Neural cell (in vitro differentiated cells): ENCODE measurements at regions not wholly inside any gene's neighbourhood (a gene's known extent, or its start where the extent isn't known, plus 50 kb on each side); places are given as distances from the start of the nearest gene placed in this dataset.

Source experiments
- H2AFZ ChIP-seq: fragments of 200-600, 300-800 bp; sonication (generic), shearing (Covaris generic); 2 replicates; pipeline ENCODE4 v1.6.0; 2014; ENCODE audit warnings: low read depth, mild to moderate bottlenecking, antibody characterized with exemption, low read length, moderate library complexity
- H3F3A ChIP-seq: fragments of 200-600 bp; shearing (Covaris generic); 2 replicates; pipeline ENCODE4 v1.6.1; 2016; ENCODE audit warnings: mild to moderate bottlenecking, moderate library complexity, mixed read lengths, antibody characterized with exemption, low read length; ENCODE audit not compliant: insufficient read depth, poor library complexity, severe bottlenecking
- H3K27ac ChIP-seq: fragments of 200-600, 300-800 bp; sonication (generic), shearing (Covaris generic); 2 replicates; pipeline ENCODE4 v1.5.1; 2014; ENCODE audit warnings: mild to moderate bottlenecking, low read length, moderate library complexity
- H3K27me3 ChIP-seq: fragments of 300-800, 200-600 bp; sonication (generic), shearing (Covaris generic); 2 replicates; pipeline ENCODE4 v1.6.0; 2014; ENCODE audit warnings: mild to moderate bottlenecking, low read depth, low read length, moderate library complexity; ENCODE audit not compliant: insufficient read depth
- H3K36me3 ChIP-seq: fragments of 300-800, 200-600 bp; sonication (generic), shearing (Covaris generic); 2 replicates; pipeline ENCODE4 v1.5.1; 2014; ENCODE audit warnings: mild to moderate bottlenecking, antibody characterized with exemption, low read length, moderate library complexity; ENCODE audit not compliant: insufficient read depth
- H3K4me2 ChIP-seq: fragments of 300-800, 200-600 bp; sonication (generic), shearing (Covaris generic); 2 replicates; pipeline ENCODE4 v1.6.0; 2014; ENCODE audit warnings: mild to moderate bottlenecking, low read length
- H3K4me3 ChIP-seq: fragments of 300-800, 200-600 bp; sonication (generic), shearing (Covaris generic); 2 replicates; pipeline ENCODE4 v1.5.1; 2014; ENCODE audit warnings: mild to moderate bottlenecking, low read length, moderate library complexity
- H3K79me2 ChIP-seq: fragments of 200-600 bp; shearing (Covaris generic); replicated peaks from 2 replicates; pipeline ENCODE4 v1.6.0; 2014; ENCODE audit warnings: mild to moderate bottlenecking, low read length, moderate library complexity; ENCODE audit not compliant: insufficient read depth
- H3K9ac ChIP-seq: fragments of 300-800, 200-600 bp; sonication (generic), shearing (Covaris generic); 2 replicates; pipeline ENCODE4 v1.6.1; 2016; ENCODE audit warnings: mild to moderate bottlenecking, low read length, mixed read lengths
- H3K9me2 ChIP-seq: fragments of 200-600 bp; shearing (Covaris generic); 2 replicates; pipeline ENCODE4 v1.6.1; 2016; ENCODE audit warnings: mild to moderate bottlenecking, low read length, mixed read lengths; ENCODE audit not compliant: insufficient read depth
- H3K9me3 ChIP-seq: fragments of 200-600, 300-800 bp; sonication (generic), shearing (Covaris generic); 2 replicates; pipeline ENCODE4 v1.6.1; 2016; ENCODE audit warnings: mild to moderate bottlenecking, mixed run types, low read length, moderate library complexity, mixed read lengths
- H4K20me1 ChIP-seq: fragments of 200-600 bp; shearing (Covaris generic); 2 replicates; pipeline ENCODE4 v1.6.1; 2016; ENCODE audit warnings: mild to moderate bottlenecking, mixed run types; ENCODE audit not compliant: insufficient read depth
- EP300 ChIP-seq: fragments of 450-650 bp; conservative IDR thresholded peaks from 2 replicates; pipeline ENCODE4 v1.6.1; 2014; ENCODE audit warnings: antibody characterized with exemption, mild to moderate bottlenecking, moderate library complexity; ENCODE audit not compliant: poor library complexity, severe bottlenecking
- EZH2 ChIP-seq: fragments of 200-600, 300-800 bp; shearing (Covaris generic), sonication (generic); IDR thresholded peaks from 2 replicates; pipeline ENCODE4 v1.6.1; 2014; ENCODE audit warnings: antibody characterized with exemption, low read length, borderline replicate concordance, mild to moderate bottlenecking; ENCODE audit not compliant: insufficient read depth, poor library complexity, severe bottlenecking
- MXI1 ChIP-seq: fragments of 450-650 bp; conservative IDR thresholded peaks from 2 replicates; pipeline ENCODE4 v1.6.1; 2014; ENCODE audit warnings: antibody characterized with exemption, mild to moderate bottlenecking; ENCODE audit not compliant: poor library complexity, severe bottlenecking
- POLR2AphosphoS5 ChIP-seq: IDR thresholded peaks from 2 replicates; pipeline ENCODE4 v1.6.1; 2012
- RAD21 ChIP-seq: fragments of 450-650 bp; conservative IDR thresholded peaks from 2 replicates; pipeline ENCODE4 v1.6.1; 2014; ENCODE audit warnings: antibody characterized with exemption, mild to moderate bottlenecking, moderate library complexity
- SMC3 ChIP-seq: fragments of 450-650 bp; conservative IDR thresholded peaks from 2 replicates; pipeline ENCODE4 v1.6.1; 2014; ENCODE audit warnings: antibody characterized with exemption, mild to moderate bottlenecking, moderate library complexity; ENCODE audit not compliant: poor library complexity
- TAF1 ChIP-seq: IDR thresholded peaks from 2 replicates; pipeline ENCODE4 v1.6.1; 2012; ENCODE audit warnings: low read depth
- TF ChIP-seq, protein P1 (sequence below): IDR thresholded peaks from 2 replicates; pipeline ENCODE4 v1.6.1; 2012; ENCODE audit warnings: borderline replicate concordance
- TF ChIP-seq, protein P2 (sequence below): fragments of 450-650 bp; IDR thresholded peaks from 2 replicates; pipeline ENCODE4 v1.5.1; 2014; ENCODE audit warnings: antibody characterized with exemption, mild to moderate bottlenecking, moderate library complexity; ENCODE audit not compliant: poor library complexity, severe bottlenecking

DNA sequence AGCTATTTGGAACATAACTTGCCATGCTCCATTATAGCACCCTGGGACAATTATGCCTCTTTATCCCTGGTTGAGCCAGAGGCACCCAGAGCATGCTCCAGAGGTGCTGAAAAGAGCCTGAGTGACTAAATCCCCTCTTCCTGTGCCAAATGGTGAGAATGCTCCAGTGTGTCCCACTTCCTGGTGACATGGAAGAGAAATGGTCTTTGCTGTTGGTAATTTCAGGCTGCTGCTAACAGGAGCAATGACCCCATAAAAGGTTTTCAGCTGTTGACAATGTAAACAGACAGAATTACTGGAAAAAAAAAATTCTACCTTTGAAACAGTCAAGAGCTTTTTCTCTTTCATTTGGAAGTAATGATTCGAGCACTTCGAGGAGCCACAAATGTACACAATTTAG lies 341.8 kb downstream of the FGF9 start:
- Histone ChIP-seq H3K27me3 (no peaks in the 10 kb centered on the region), H3K79me2 (no peaks in the 10 kb centered on the region), H3K4me3 (no peak overlapping the region), H3K4me2 (no peak overlapping the region), H3K36me3 (no peaks in the 10 kb centered on the region), H3K9ac (no peak overlapping the region), H2AFZ (no peak overlapping the region), H3K27ac (no peak overlapping the region), H3K9me3 (peaks cover under 1% of the 10 kb centered on the region), H3K9me2 (no peaks in the 10 kb centered on the region), H4K20me1 (no peaks in the 10 kb centered on the region), H3F3A (no peaks in the 10 kb centered on the region)
- no peak for TF ChIP-seq EP300
- TF ChIP-seq SMC3, result no peak
- TF ChIP-seq TAF1, result no peak
- TF ChIP-seq MXI1, result no peak
- no peak for TF ChIP-seq POLR2AphosphoS5
- TF ChIP-seq, protein P1, sequence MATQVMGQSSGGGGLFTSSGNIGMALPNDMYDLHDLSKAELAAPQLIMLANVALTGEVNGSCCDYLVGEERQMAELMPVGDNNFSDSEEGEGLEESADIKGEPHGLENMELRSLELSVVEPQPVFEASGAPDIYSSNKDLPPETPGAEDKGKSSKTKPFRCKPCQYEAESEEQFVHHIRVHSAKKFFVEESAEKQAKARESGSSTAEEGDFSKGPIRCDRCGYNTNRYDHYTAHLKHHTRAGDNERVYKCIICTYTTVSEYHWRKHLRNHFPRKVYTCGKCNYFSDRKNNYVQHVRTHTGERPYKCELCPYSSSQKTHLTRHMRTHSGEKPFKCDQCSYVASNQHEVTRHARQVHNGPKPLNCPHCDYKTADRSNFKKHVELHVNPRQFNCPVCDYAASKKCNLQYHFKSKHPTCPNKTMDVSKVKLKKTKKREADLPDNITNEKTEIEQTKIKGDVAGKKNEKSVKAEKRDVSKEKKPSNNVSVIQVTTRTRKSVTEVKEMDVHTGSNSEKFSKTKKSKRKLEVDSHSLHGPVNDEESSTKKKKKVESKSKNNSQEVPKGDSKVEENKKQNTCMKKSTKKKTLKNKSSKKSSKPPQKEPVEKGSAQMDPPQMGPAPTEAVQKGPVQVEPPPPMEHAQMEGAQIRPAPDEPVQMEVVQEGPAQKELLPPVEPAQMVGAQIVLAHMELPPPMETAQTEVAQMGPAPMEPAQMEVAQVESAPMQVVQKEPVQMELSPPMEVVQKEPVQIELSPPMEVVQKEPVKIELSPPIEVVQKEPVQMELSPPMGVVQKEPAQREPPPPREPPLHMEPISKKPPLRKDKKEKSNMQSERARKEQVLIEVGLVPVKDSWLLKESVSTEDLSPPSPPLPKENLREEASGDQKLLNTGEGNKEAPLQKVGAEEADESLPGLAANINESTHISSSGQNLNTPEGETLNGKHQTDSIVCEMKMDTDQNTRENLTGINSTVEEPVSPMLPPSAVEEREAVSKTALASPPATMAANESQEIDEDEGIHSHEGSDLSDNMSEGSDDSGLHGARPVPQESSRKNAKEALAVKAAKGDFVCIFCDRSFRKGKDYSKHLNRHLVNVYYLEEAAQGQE, result no peak
- TF ChIP-seq EZH2, result no peak
- no peak for TF ChIP-seq RAD21
- TF ChIP-seq, protein P2, sequence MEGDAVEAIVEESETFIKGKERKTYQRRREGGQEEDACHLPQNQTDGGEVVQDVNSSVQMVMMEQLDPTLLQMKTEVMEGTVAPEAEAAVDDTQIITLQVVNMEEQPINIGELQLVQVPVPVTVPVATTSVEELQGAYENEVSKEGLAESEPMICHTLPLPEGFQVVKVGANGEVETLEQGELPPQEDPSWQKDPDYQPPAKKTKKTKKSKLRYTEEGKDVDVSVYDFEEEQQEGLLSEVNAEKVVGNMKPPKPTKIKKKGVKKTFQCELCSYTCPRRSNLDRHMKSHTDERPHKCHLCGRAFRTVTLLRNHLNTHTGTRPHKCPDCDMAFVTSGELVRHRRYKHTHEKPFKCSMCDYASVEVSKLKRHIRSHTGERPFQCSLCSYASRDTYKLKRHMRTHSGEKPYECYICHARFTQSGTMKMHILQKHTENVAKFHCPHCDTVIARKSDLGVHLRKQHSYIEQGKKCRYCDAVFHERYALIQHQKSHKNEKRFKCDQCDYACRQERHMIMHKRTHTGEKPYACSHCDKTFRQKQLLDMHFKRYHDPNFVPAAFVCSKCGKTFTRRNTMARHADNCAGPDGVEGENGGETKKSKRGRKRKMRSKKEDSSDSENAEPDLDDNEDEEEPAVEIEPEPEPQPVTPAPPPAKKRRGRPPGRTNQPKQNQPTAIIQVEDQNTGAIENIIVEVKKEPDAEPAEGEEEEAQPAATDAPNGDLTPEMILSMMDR, result no peak

DNA sequence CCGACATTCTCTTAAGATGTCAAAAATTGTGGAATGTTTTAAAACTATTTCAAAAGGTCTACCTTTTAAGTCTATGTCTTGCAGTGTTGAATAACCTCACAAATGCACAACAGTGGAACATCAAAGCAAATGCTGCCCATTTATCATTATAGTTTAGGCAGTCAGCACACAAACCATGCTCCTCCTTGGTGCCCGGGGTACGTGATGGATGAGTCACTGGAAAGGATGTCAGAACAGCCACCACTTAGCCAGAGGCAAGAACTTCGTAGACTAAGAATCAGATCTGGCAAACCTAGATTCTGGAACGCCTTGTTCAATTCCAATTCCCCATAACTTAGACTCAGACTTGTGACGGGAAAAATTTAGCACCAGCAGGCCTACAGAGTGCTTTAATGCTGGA lies 343.6 kb downstream of the FGF9 start:
- TF ChIP-seq, protein P2, result no peak
- TF ChIP-seq RAD21 (no peak), EZH2 (no peak), SMC3 (no peak), POLR2AphosphoS5 (no peak), EP300 (no peak), TAF1 (no peak), MXI1 (no peak)
- TF ChIP-seq, protein P1, result no peak
- no peaks in the 10 kb centered on the region for H3K9me3 ChIP-seq
- no peak overlapping the region for H2AFZ ChIP-seq
- H3K27ac ChIP-seq, result no peak overlapping the region
- no peaks in the 10 kb centered on the region for H3K27me3 ChIP-seq
- H3K9me2 ChIP-seq, result no peaks in the 10 kb centered on the region
- no peaks in the 10 kb centered on the region for H3F3A ChIP-seq
- H3K4me3 ChIP-seq, result no peak overlapping the region
- H3K36me3 ChIP-seq, result no peaks in the 10 kb centered on the region
- H3K79me2 ChIP-seq, result no peaks in the 10 kb centered on the region
- H3K4me2 ChIP-seq, result no peak overlapping the region
- H3K9ac ChIP-seq, result no peak overlapping the region
- no peaks in the 10 kb centered on the region for H4K20me1 ChIP-seq
